Thoracic aorta (tissue), 2 donors: ENCODE measurements at regions not wholly inside any gene's neighbourhood (a gene's known extent, or its start where the extent isn't known, plus 50 kb on each side); places are given as distances from the start of the nearest gene placed in this dataset.

Experiments used
- ATAC-seq: fragments of 150-250 bp; one replicate; pipeline ENCODE4 v1.8.0; 2017; ENCODE audit warnings: low read depth; ENCODE audit not compliant: insufficient number of reproducible peaks, low FRiP score
- DNase-seq: peaks from one replicate; pipeline ENCODE4 v3.0.0-alpha.2; 2020; ENCODE audit warnings: low spot score
- H3K27ac ChIP-seq, 2 donors: fragments of 200-600 bp; sonication (generic); 1 replicate in 1 of 2; 2 replicates in 1 of 2; pipeline ENCODE4 v1.5.1; 2016; ENCODE audit warnings: mild to moderate bottlenecking in 2 of 2, moderate library complexity in 2 of 2
- H3K27me3 ChIP-seq: fragments of 200-600 bp; sonication (generic); replicated peaks from 2 replicates; pipeline ENCODE4 v1.6.0; 2016; ENCODE audit warnings: mild to moderate bottlenecking; ENCODE audit not compliant: insufficient read depth
- H3K36me3 ChIP-seq: fragments of 200-600 bp; sonication (generic); one replicate; pipeline ENCODE4 v1.5.1; 2016
- H3K4me1 ChIP-seq, 2 donors: fragments of 200-600 bp; sonication (generic); 1 replicate in 1 of 2; 2 replicates in 1 of 2; pipeline versions ENCODE4 v1.5.1 to v1.6.0; 2016; ENCODE audit warnings: low read depth in 2 of 2, mild to moderate bottlenecking in 1 of 2; ENCODE audit not compliant: control insufficient read depth in 1 of 2
- H3K4me3 ChIP-seq: fragments of 200-600 bp; sonication (generic); 2 replicates; pipeline ENCODE4 v1.5.1; 2016; ENCODE audit warnings: mild to moderate bottlenecking
- H3K9me3 ChIP-seq: fragments of 200-600 bp; sonication (generic); 2 replicates; pipeline ENCODE4 v1.5.1; 2016
- CTCF ChIP-seq: fragments of 200-600 bp; sonication (generic); IDR thresholded peaks from one replicate; pipeline ENCODE4 v1.5.1; 2019; ENCODE audit warnings: antibody characterized with exemption

GRCh38 chr1:34682452-34683223 is 72.2 kb upstream of the GJB5 start:
- H3K4me3 ChIP-seq, result no peak overlapping the region
- H3K9me3 ChIP-seq, result no peaks in the 10 kb centered on the region
- no peak for ATAC-seq
- no peaks in the 10 kb centered on the region for H3K27me3 ChIP-seq
- no peaks in the 10 kb centered on the region for H3K36me3 ChIP-seq
- DNase-seq, result no peak
- no peaks in the 10 kb centered on the region for H3K4me1 ChIP-seq
- no peak for TF ChIP-seq CTCF
- no peak overlapping the region for H3K27ac ChIP-seq

- DNase-seq (no peak), ATAC-seq (no peak)
- no peaks in the 10 kb centered on the region for H3K9me3 ChIP-seq
- H3K4me1 ChIP-seq, result no peaks in the 10 kb centered on the region
- TF ChIP-seq CTCF, result no peak
- H3K4me3 ChIP-seq, result no peak overlapping the region
- no peak overlapping the region for H3K27ac ChIP-seq
- no peaks in the 10 kb centered on the region for H3K27me3 ChIP-seq
- H3K36me3 ChIP-seq, result no peaks in the 10 kb centered on the region
These were observed 71.2 kb upstream of the GJB5 start for GRCh38 chr1:34683616-34684015.

GRCh38 chr1:34684266-34684665 is 70.6 kb upstream of the GJB5 start:
- TF ChIP-seq CTCF, result no peak
- Histone ChIP-seq H3K9me3 (no peaks in the 10 kb centered on the region), H3K27me3 (no peaks in the 10 kb centered on the region), H3K4me1 (no peaks in the 10 kb centered on the region), H3K36me3 (no peaks in the 10 kb centered on the region), H3K27ac (no peak overlapping the region), H3K4me3 (no peak overlapping the region)
- DNase-seq, result no peak
- ATAC-seq, result no peak

GRCh38 chr1:34685225-34685624 is 69.6 kb upstream of the GJB5 start:
- Histone ChIP-seq H3K27ac (no peak overlapping the region), H3K4me3 (no peak overlapping the region), H3K36me3 (no peaks in the 10 kb centered on the region), H3K4me1 (no peaks in the 10 kb centered on the region), H3K27me3 (no peaks in the 10 kb centered on the region), H3K9me3 (no peaks in the 10 kb centered on the region)
- TF ChIP-seq CTCF, result no peak
- ATAC-seq, result no peak
- no peak for DNase-seq

- no peaks in the 10 kb centered on the region for H3K27me3 ChIP-seq
- no peaks in the 10 kb centered on the region for H3K9me3 ChIP-seq
- H3K4me1 ChIP-seq, result no peaks in the 10 kb centered on the region
- DNase-seq, result no peak
- no peak for ATAC-seq
- no peak overlapping the region for H3K27ac ChIP-seq
- no peak for TF ChIP-seq CTCF
- H3K4me3 ChIP-seq, result no peak overlapping the region
- H3K36me3 ChIP-seq, result no peaks in the 10 kb centered on the region
These were observed 68.3 kb upstream of the GJB5 start for GRCh38 chr1:34686531-34686930.
